Osteoblast (primary cell): ENCODE measurements at regions not wholly inside any gene's neighbourhood (a gene's known extent, or its start where the extent isn't known, plus 50 kb on each side); places are given as distances from the start of the nearest gene placed in this dataset.
"Not testable (repeated sequence)": the region's sequence is repeated elsewhere in the genome, so short reads cannot be mapped to it uniquely, and the experiment has no call there.

Experiments used
- DNase-seq: peaks from one replicate; pipeline ENCODE4 v3.0.0; 2011; ENCODE audit warnings: low spot score, mixed read lengths; ENCODE audit not compliant: insufficient read length; ENCODE audit errors: missing footprints
- H2AFZ ChIP-seq: 2 replicates; pipeline ENCODE4 v1.6.0; 2011; ENCODE audit warnings: mild to moderate bottlenecking, low read length
- H3K27ac ChIP-seq: 2 replicates; pipeline ENCODE4 v1.5.1; 2011; ENCODE audit warnings: mild to moderate bottlenecking, low read depth, low read length, moderate library complexity
- H3K27me3 ChIP-seq: 2 replicates; pipeline ENCODE4 v1.6.0; 2012; ENCODE audit warnings: mild to moderate bottlenecking, control low read depth, inconsistent platforms, low read length, moderate library complexity; ENCODE audit not compliant: insufficient read depth
- H3K36me3 ChIP-seq: 2 replicates; pipeline ENCODE4 v1.5.1; 2011; ENCODE audit warnings: mild to moderate bottlenecking, low read length, control low read depth, moderate library complexity; ENCODE audit not compliant: insufficient read depth
- H3K4me1 ChIP-seq: 2 replicates; pipeline ENCODE4 v1.5.1; 2011; ENCODE audit warnings: mild to moderate bottlenecking, low read length, control low read depth, moderate library complexity; ENCODE audit not compliant: insufficient read depth
- H3K4me2 ChIP-seq: 2 replicates; pipeline ENCODE4 v1.6.0; 2011; ENCODE audit warnings: mild to moderate bottlenecking, low read length; ENCODE audit not compliant: insufficient read depth
- H3K4me3 ChIP-seq: fragments of 200-600 bp; sonication (generic); 3 replicates; pipeline ENCODE4 v1.5.1; 2012; ENCODE audit warnings: mild to moderate bottlenecking, low read length, inconsistent platforms; ENCODE audit not compliant: insufficient read depth
- H3K79me2 ChIP-seq: 2 replicates; pipeline ENCODE4 v1.6.0; 2012; ENCODE audit warnings: mild to moderate bottlenecking, low read length, control low read depth, inconsistent platforms; ENCODE audit not compliant: insufficient read depth
- H3K9me3 ChIP-seq: 2 replicates; pipeline ENCODE4 v1.5.1; 2011; ENCODE audit warnings: low read depth, low read length, control low read depth
- H4K20me1 ChIP-seq: 2 replicates; pipeline ENCODE4 v1.6.0; 2012; ENCODE audit warnings: mild to moderate bottlenecking, low read length, control low read depth; ENCODE audit not compliant: insufficient read depth
- CTCF ChIP-seq: IDR thresholded peaks from 2 replicates; pipeline ENCODE4 v1.5.1; 2011; ENCODE audit warnings: mild to moderate bottlenecking, low read depth, low read length, moderate library complexity; ENCODE audit errors: extremely low read depth

- no peaks in the 10 kb centered on the region for H3K79me2 ChIP-seq
Observed at GRCh38 chr3:10688548-10689172, 127.4 kb upstream of the SLC6A11 start.

GRCh38 chr3:10692039-10692622 lies 123.9 kb upstream of the SLC6A11 start:
- Histone ChIP-seq H3K4me2 (no peak overlapping the region), H3K4me3 (no peak overlapping the region), H2AFZ (no peak overlapping the region), H3K27me3 (peaks cover 19% of the 10 kb centered on the region), H3K9me3 (no peaks in the 10 kb centered on the region), H3K36me3 (no peaks in the 10 kb centered on the region), H4K20me1 (no peaks in the 10 kb centered on the region), H3K79me2 (no peaks in the 10 kb centered on the region), H3K4me1 (no peaks in the 10 kb centered on the region), H3K27ac (no peak overlapping the region)
- no peak for TF ChIP-seq CTCF
- no peak for DNase-seq

More at GRCh38 chr3:10688548-10689172, 127.4 kb upstream of the SLC6A11 start:
- Histone ChIP-seq H3K36me3 (no peaks in the 10 kb centered on the region), H4K20me1 (no peaks in the 10 kb centered on the region), H3K4me1 (no peaks in the 10 kb centered on the region), H3K4me2 (no peak overlapping the region), H3K4me3 (no peak overlapping the region), H3K27me3 (peaks cover 28% of the 10 kb centered on the region), H3K27ac (no peak overlapping the region), H3K9me3 (no peaks in the 10 kb centered on the region), H2AFZ (no peak overlapping the region)
- TF ChIP-seq CTCF: no peak
- DNase-seq: no peak

GRCh38 chr3:10693457-10693856 lies 122.6 kb upstream of the SLC6A11 start:
- Histone ChIP-seq H3K4me3 (no peak overlapping the region), H2AFZ (no peak overlapping the region), H4K20me1 (no peaks in the 10 kb centered on the region), H3K9me3 (no peaks in the 10 kb centered on the region), H3K27me3 (peaks cover 19% of the 10 kb centered on the region), H3K27ac (no peak overlapping the region), H3K79me2 (no peaks in the 10 kb centered on the region), H3K4me2 (no peak overlapping the region), H3K4me1 (no peaks in the 10 kb centered on the region), H3K36me3 (no peaks in the 10 kb centered on the region)
- TF ChIP-seq CTCF: peak; percentile 26
- no peak for DNase-seq

GRCh38 chr3:10694179-10694578 lies 121.8 kb upstream of the SLC6A11 start:
- Histone ChIP-seq H3K4me3 (no peak overlapping the region), H2AFZ (no peak overlapping the region), H3K4me1 (no peaks in the 10 kb centered on the region), H3K9me3 (no peaks in the 10 kb centered on the region), H4K20me1 (no peaks in the 10 kb centered on the region), H3K36me3 (no peaks in the 10 kb centered on the region), H3K4me2 (no peak overlapping the region), H3K27me3 (peaks cover 19% of the 10 kb centered on the region), H3K79me2 (no peaks in the 10 kb centered on the region), H3K27ac (no peak overlapping the region)
- DNase-seq: no peak
- TF ChIP-seq CTCF: no peak

- not testable (repeated sequence) for H3K36me3 ChIP-seq
Observed at GRCh38 chr3:10695186-10695585, 120.8 kb upstream of the SLC6A11 start.

More at GRCh38 chr3:10695186-10695585, 120.8 kb upstream of the SLC6A11 start:
- not testable (repeated sequence) for H4K20me1 ChIP-seq, H3K9me3 ChIP-seq, H2AFZ ChIP-seq, H3K4me3 ChIP-seq, H3K4me2 ChIP-seq, H3K4me1 ChIP-seq, H3K79me2 ChIP-seq, DNase-seq, H3K27ac ChIP-seq
- peaks cover 16% of the 10 kb centered on the region for H3K27me3 ChIP-seq
